ENCODE measurements at regions not wholly inside any gene's neighbourhood (a gene's known extent, or its start where the extent isn't known, plus 50 kb on each side); places are given as distances from the start of the nearest gene placed in this dataset.

- Histone ChIP-seq H3K27me3 (no peaks in the 10 kb centered on the region), H3K36me3 (no peaks in the 10 kb centered on the region), H3K27ac (no peak overlapping the region), H3K4me3 (no peak overlapping the region), H3K4me1 (no peaks in the 10 kb centered on the region), H3K9me3 (no peaks in the 10 kb centered on the region)
- DNase-seq, result no peak
- intact Hi-C loops (cut with DNase I; ENCODE audit: low total_unique reads), result no loop called here
- no peak for TF ChIP-seq POLR2A (IDR thresholded peaks at IDR 0.05)
- no peak for TF ChIP-seq CTCF (IDR thresholded peaks at IDR 0.05)
Measured at GRCh38 chr2:121099329-121100290, 185.4 kb downstream of the TFCP2L1 start.

DNA sequence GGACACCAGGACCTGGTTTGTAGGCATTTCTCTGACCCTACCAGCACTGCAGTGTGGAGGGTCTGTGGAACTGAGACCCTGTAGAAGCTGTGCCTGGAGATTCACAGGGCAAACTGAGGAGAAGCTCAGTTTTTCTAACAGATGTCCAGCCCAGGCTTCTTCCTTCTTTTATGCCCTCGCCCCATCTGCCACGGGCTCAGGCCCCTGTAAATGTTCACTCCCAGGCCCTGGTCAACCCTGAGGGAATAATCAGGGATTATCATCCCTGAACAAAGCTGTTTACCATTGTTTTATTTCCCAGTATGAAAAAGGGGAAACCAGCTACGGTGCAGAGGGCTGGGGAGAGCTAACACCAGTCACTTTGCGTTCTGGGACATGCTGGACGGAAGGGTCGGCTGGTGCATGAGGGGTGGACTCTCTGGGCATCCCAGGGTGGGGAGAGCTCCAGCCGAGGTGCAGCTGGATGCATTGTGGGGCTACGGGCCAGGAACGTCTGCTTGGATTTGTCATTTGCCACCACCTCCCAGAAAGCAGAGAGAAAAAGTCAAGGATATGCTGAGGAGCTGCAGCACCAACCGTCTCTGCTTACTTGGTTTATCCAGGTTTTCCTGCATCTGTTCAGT, 183.8 kb downstream of the TFCP2L1 start:
- Histone ChIP-seq H3K4me3 (no peak overlapping the region), H3K27me3 (no peaks in the 10 kb centered on the region), H3K4me1 (no peaks in the 10 kb centered on the region), H3K27ac (no peak overlapping the region), H3K36me3 (no peaks in the 10 kb centered on the region), H3K9me3 (no peaks in the 10 kb centered on the region)
- no peak for TF ChIP-seq POLR2A (IDR thresholded peaks at IDR 0.05)
- no peak for TF ChIP-seq CTCF (IDR thresholded peaks at IDR 0.05)
- no peak for DNase-seq
- intact Hi-C loops (cut with DNase I; ENCODE audit: low total_unique reads), result no loop called here

GRCh38 chr2:121102941-121103340, 182.1 kb downstream of the TFCP2L1 start:
- no peaks in the 10 kb centered on the region for H3K9me3 ChIP-seq
- no peaks in the 10 kb centered on the region for H3K27me3 ChIP-seq
- no peaks in the 10 kb centered on the region for H3K36me3 ChIP-seq
- no peak for DNase-seq
- H3K4me3 ChIP-seq, result no peak overlapping the region
- H3K4me1 ChIP-seq, result no peaks in the 10 kb centered on the region
- intact Hi-C loops (cut with DNase I; ENCODE audit: low total_unique reads), result no loop called here
- H3K27ac ChIP-seq, result no peak overlapping the region
- TF ChIP-seq CTCF (IDR thresholded peaks at IDR 0.05) (no peak), POLR2A (IDR thresholded peaks at IDR 0.05) (no peak)

DNA sequence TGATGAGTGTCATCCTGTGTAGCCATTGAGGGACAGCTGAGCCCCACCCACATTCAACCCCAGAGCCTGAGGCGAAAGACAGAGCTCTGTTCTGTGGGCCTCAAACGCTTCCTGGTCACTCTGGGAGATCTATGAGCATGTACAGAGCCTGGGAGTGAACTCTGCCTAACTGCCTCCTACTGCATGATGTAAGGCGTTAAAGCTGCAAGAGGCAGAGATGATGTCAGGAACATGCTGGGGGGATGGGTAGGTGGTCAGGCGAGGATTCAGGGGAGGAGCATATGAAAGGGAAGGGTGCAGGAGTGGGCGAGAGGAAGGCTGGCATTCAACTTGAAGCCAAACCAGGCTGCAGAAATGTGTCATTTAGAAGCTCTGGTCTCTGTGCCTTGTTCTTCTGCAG, 181.0 kb downstream of the TFCP2L1 start:
- no peaks in the 10 kb centered on the region for H3K9me3 ChIP-seq
- no peak overlapping the region for H3K4me3 ChIP-seq
- intact Hi-C loops (cut with DNase I; ENCODE audit: low total_unique reads), result no loop called here

More for the DNA sequence above, 181.0 kb downstream of the TFCP2L1 start:
- no peaks in the 10 kb centered on the region for H3K36me3 ChIP-seq
- H3K27ac ChIP-seq, result no peak overlapping the region
- no peak for TF ChIP-seq CTCF (IDR thresholded peaks at IDR 0.05)
- TF ChIP-seq POLR2A (IDR thresholded peaks at IDR 0.05), result no peak
- no peaks in the 10 kb centered on the region for H3K27me3 ChIP-seq
- no peaks in the 10 kb centered on the region for H3K4me1 ChIP-seq
- no peak for DNase-seq
